ENCODE measurements at regions not wholly inside any gene's neighbourhood (a gene's known extent, or its start where the extent isn't known, plus 50 kb on each side); places are given as distances from the start of the nearest gene placed in this dataset.

DNA sequence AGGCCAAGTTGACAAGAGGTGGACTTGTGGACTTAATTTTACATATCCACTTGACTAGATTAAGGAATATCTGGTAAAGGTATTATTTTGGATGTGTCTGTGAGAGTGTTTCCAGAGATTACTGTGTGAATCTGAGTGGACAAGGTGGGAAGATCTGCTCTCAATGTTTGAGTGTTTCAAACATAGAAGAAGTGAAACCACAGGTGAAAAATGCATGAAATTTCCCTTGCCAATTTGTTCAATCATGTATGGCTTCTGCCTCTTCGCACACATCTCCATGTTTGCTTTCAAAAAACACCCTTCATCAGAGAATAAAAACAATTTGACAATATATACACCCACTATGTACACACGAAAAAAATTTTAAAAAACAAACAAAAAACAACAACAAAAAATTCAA, 152.7 kb downstream of the SALL1 start:
- H3K36me3 ChIP-seq, result no peaks in the 10 kb centered on the region
- no peak overlapping the region for H3K4me3 ChIP-seq
- H3K27ac ChIP-seq, result no peak overlapping the region
- 86 to 92% methylated on average over 2 of the region's 2 CpGs for WGBS, 2 donors
- H3K27me3 ChIP-seq, result no peaks in the 10 kb centered on the region
- no peaks in the 10 kb centered on the region for H3K4me1 ChIP-seq
- DNase-seq (ENCODE audit: low spot score in 2 of 2), result no peak
- no peak for TF ChIP-seq POLR2A (IDR thresholded peaks at IDR 0.05)
- TF ChIP-seq EP300 (IDR thresholded peaks at IDR 0.05), result no peak
- TF ChIP-seq CTCF (IDR thresholded peaks at IDR 0.05), result no peak
- no peaks in the 10 kb centered on the region for H3K9me3 ChIP-seq

- Histone ChIP-seq H3K36me3 (no peaks in the 10 kb centered on the region), H3K27me3 (no peaks in the 10 kb centered on the region), H3K4me1 (no peaks in the 10 kb centered on the region), H3K9me3 (no peaks in the 10 kb centered on the region), H3K4me3 (no peak overlapping the region), H3K27ac (no peak overlapping the region)
- no peak for TF ChIP-seq POLR2A (IDR thresholded peaks at IDR 0.05)
- no peak for TF ChIP-seq CTCF (IDR thresholded peaks at IDR 0.05)
- TF ChIP-seq EP300 (IDR thresholded peaks at IDR 0.05), result no peak
- DNase-seq (ENCODE audit: low spot score in 2 of 2), result no peak
- 66 to 68% methylated on average over 6 of the region's 6 CpGs for WGBS, 2 donors
Measured at GRCh38 chr16:50997679-50998078, 153.4 kb downstream of the SALL1 start.

DNA sequence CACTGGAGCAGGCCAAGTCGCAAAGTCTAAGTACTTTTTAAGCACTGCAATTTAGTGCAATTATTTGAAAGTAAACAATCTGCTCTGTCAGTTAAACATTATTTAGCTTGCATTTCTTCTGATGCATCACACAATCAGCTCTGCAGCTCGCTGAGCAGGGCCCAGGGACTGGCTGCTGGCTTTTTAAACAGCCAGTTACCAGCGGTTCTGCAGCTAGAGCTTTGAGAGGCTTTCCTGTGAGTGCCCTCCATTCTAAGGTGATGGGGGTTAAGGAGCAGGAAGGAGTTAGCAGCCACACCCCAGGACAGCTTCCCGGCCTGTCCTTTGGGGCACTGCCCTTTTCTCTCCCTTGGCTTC, 154.3 kb downstream of the SALL1 start:
- TF ChIP-seq POLR2A (IDR thresholded peaks at IDR 0.05) (no peak), EP300 (IDR thresholded peaks at IDR 0.05) (no peak)
- 28 to 33% methylated on average over 4 of the region's 4 CpGs for WGBS, 2 donors
- no peak overlapping the region for H3K27ac ChIP-seq
- H3K4me1 ChIP-seq, result peaks cover 0 to 5% (median 0%) of the 10 kb centered on the region in 4 donors
- H3K9me3 ChIP-seq, result no peaks in the 10 kb centered on the region
- no peak for DNase-seq (ENCODE audit: low spot score in 2 of 2)
- no peaks in the 10 kb centered on the region for H3K36me3 ChIP-seq
- H3K27me3 ChIP-seq, result no peaks in the 10 kb centered on the region
- no peak overlapping the region for H3K4me3 ChIP-seq

GRCh38 chr16:50996166-50996829, 154.8 kb downstream of the SALL1 start:
- WGBS, 2 donors, result 76 to 78% methylated on average over 12 of the region's 12 CpGs
- no peaks in the 10 kb centered on the region for H3K27me3 ChIP-seq
- TF ChIP-seq EP300 (IDR thresholded peaks at IDR 0.05), result no peak
- no peak for TF ChIP-seq CTCF (IDR thresholded peaks at IDR 0.05)
- TF ChIP-seq POLR2A (IDR thresholded peaks at IDR 0.05), result no peak

GRCh38 chr16:50994995-50995394, 156.1 kb downstream of the SALL1 start:
- no peaks in the 10 kb centered on the region for H3K36me3 ChIP-seq
- peaks cover 0 to 15% (median 0%) of the 10 kb centered on the region in 4 donors for H3K4me1 ChIP-seq
- DNase-seq (ENCODE audit: low spot score in 2 of 2), result no peak
- no peaks in the 10 kb centered on the region for H3K9me3 ChIP-seq
- no peak for TF ChIP-seq EP300 (IDR thresholded peaks at IDR 0.05)
- no peak for TF ChIP-seq CTCF (IDR thresholded peaks at IDR 0.05)
- TF ChIP-seq POLR2A (IDR thresholded peaks at IDR 0.05), result no peak
- no peaks in the 10 kb centered on the region for H3K27me3 ChIP-seq
- H3K27ac ChIP-seq, result no peak overlapping the region
- 89 to 93% methylated on average over 8 of the region's 8 CpGs for WGBS, 2 donors
- no peak overlapping the region for H3K4me3 ChIP-seq

More at GRCh38 chr16:50996166-50996829, 154.8 kb downstream of the SALL1 start:
- Histone ChIP-seq H3K27ac (no peak overlapping the region), H3K36me3 (no peaks in the 10 kb centered on the region), H3K4me3 (no peak overlapping the region), H3K9me3 (no peaks in the 10 kb centered on the region), H3K4me1 (peaks cover 0 to 10% (median 0%) of the 10 kb centered on the region in 4 donors)
- DNase-seq (ENCODE audit: low spot score in 2 of 2), result no peak

All from tibial nerve (tissue), 4 donors.